ENCODE measurements at regions not wholly inside any gene's neighbourhood (a gene's known extent, or its start where the extent isn't known, plus 50 kb on each side); places are given as distances from the start of the nearest gene placed in this dataset.

DNA sequence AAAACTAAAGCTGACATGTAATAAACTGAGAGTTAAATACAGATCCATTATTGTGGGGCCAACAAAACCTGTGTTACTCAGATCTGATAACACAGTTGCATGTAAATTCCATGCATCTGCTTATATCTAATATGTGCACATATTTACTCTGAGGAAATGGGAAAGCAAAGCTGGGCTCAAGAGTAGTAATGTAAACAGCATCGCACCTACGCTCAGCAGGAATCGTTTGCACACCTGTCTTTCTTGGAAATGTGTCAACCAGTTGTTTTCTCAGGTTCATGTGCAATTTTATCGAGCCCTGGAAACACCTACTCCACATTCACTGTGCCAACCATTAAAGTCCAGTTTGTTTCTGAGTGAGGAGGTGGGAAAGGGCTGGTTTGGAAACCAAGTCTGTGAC is 80.3 kb upstream of the CNKSR3 start:
- Mint-ChIP-seq H3K27me3 (ENCODE audit: low read depth in 3 of 3) (peaks cover 0 to 13% (median 0%) of the 10 kb centered on the region in 3 donors), H3K9me3 (peaks cover 0 to 2% (median 0%) of the 10 kb centered on the region in 6 donors), H3K27ac (no peak overlapping the region), H3K4me3 (no peak overlapping the region), H3K4me1 (no peaks in the 10 kb centered on the region), H3K36me3 (no peaks in the 10 kb centered on the region)
- DNase-seq: no peak

DNA sequence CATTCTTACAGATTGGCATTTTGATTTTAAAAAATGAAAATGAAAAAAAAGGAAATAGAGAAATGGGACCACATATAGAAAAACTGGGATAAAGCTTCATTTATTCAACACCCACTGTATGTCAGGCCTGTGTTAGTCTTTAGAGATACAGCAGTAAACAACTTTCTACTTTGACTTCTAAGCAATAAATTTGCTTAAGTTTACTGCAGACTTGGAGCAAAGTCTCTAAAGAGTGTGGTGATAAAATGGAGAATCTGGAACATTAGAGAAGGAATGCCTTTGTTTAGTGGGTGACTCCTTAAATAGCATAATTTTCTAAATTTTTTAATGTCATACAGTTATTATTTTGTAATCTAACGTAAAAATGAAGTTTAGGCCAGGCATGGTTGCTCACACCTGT is 80.7 kb upstream of the CNKSR3 start:
- no peak for DNase-seq
- Mint-ChIP-seq H3K36me3 (no peaks in the 10 kb centered on the region), H3K4me1 (no peaks in the 10 kb centered on the region)

DNA sequence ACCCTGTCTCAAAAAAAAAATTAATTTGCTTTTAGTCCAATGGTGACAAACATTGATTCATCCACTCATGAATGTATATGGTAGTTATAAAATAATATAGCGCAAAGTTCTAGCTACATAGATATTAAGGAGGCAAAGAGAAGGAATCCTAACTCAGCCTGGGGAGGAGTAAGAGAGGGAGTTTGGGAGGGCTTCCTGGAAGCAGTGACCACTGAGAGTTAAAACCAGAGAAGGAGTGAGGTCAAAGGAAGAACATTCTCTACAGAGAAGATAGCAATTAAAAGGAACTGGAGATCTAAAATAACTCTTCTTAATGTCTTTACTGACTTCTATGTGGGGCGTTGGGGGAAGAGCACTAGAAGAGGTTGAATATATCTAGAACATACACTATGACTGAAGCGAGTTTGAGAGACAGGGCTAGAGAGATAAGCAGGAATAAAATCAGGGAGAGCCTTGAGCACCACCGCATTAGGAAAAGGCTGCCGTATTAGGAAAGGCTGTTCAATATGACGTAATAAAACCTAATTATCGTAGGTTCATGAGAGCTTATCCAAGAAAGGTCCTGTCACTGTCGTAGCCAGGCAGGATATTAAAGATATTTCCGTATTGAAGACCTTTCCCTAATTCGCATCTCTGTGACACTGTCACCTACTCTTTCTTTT is 81.8 kb upstream of the CNKSR3 start:
- no peaks in the 10 kb centered on the region for H3K4me1 Mint-ChIP-seq
- H3K27ac Mint-ChIP-seq: no peak overlapping the region
- H3K9me3 Mint-ChIP-seq: no peaks in the 10 kb centered on the region
- H3K36me3 Mint-ChIP-seq: no peaks in the 10 kb centered on the region
- H3K27me3 Mint-ChIP-seq (ENCODE audit: low read depth in 3 of 3): peaks cover 0 to 8% (median 0%) of the 10 kb centered on the region in 3 donors
- H3K4me3 Mint-ChIP-seq: no peak overlapping the region
- no peak for DNase-seq

More for the DNA sequence above, 80.7 kb upstream of the CNKSR3 start:
- peaks cover 0 to 2% (median 0%) of the 10 kb centered on the region in 6 donors for H3K9me3 Mint-ChIP-seq
- peaks cover 0 to 13% (median 0%) of the 10 kb centered on the region in 3 donors for H3K27me3 Mint-ChIP-seq (ENCODE audit: low read depth in 3 of 3)
- H3K4me3 Mint-ChIP-seq: no peak overlapping the region
- no peak overlapping the region for H3K27ac Mint-ChIP-seq

DNA sequence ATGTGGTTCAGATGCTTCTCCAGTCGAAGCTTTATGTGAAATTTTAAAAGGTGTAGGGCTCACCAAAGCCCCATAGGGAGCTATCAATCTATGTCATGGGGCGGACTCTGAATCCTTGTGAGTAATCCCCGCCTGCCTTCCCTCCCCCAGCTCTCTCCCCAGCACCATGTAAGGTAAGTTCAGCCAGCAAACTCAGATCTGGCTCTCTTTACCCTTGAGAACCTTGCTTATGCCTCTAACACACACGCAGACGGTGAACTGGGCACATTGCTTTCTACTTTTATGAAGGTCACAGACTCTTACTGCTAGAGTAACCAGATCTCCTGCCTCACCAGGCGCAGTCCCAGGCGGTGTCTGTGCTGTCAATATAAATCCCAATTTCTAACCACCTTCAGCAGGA is 82.6 kb upstream of the CNKSR3 start:
- Mint-ChIP-seq H3K27ac (no peak overlapping the region), H3K4me3 (no peak overlapping the region), H3K27me3 (ENCODE audit: low read depth in 3 of 3) (peaks cover 0 to 3% (median 0%) of the 10 kb centered on the region in 3 donors), H3K36me3 (no peaks in the 10 kb centered on the region), H3K4me1 (no peaks in the 10 kb centered on the region), H3K9me3 (no peaks in the 10 kb centered on the region)
- DNase-seq: no peak

DNA sequence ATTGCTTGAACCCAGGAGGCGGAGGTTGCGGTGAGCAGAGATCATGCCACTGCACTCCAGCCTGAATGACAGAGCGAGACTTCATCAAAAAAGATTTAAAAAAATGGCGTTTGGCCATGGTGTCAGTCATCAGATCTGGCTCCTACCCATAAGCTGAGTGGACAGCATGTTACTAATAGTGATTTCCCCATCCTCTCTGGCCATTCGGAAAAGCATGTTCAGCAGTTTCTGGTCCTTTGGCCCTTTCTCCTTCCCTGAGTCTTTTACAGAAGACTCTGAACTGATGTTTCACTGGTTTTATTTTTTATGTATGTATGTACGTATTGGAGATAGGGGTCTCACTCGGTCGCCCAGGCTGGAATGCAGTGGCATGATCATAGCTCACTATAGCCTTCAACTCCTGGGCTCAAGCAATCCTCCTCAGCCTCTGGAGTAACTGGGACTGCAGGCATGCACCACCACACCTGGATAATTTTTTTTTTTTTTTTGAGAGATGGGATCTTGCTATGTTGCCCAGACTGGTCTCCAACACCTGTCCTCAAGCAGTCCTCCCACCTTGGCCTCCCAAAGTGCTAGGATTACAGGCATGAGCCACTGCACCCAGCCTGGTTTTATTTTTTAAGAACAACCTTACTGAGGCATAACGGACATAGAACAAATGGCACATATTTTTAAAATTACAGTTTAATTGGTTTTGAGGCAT is 84.2 kb upstream of the CNKSR3 start:
- Mint-ChIP-seq H3K27ac (no peak overlapping the region), H3K9me3 (no peaks in the 10 kb centered on the region), H3K4me3 (no peak overlapping the region), H3K36me3 (no peaks in the 10 kb centered on the region), H3K27me3 (ENCODE audit: low read depth in 3 of 3) (peaks cover 0 to 3% (median 2%) of the 10 kb centered on the region in 3 donors), H3K4me1 (no peaks in the 10 kb centered on the region)
- no peak for DNase-seq

DNA sequence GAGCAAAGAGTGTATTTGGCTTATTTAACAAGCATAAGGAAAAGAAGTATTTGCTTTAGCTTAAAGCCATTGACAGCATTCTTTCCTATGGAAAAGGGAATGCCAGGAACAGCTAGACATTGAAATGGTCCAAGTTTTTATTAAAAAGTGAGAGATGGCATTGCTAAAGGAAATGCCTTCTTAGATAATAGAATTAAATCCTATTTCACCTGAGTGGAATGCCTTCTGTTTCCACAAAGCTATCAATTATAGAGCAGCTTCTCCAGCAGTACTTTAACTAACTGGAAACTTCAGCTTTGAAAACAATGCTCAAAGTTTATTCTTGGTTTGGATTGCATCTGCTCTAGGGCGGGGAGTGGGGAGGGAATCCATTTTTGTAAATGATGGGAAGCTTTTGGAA is 85.1 kb upstream of the CNKSR3 start:
- Mint-ChIP-seq H3K27me3 (ENCODE audit: low read depth in 3 of 3) (peaks cover 0 to 2% (median under 1%) of the 10 kb centered on the region in 3 donors), H3K4me1 (no peaks in the 10 kb centered on the region), H3K36me3 (no peaks in the 10 kb centered on the region), H3K9me3 (no peaks in the 10 kb centered on the region), H3K27ac (no peak overlapping the region), H3K4me3 (no peak overlapping the region)
- DNase-seq: no peak

DNA sequence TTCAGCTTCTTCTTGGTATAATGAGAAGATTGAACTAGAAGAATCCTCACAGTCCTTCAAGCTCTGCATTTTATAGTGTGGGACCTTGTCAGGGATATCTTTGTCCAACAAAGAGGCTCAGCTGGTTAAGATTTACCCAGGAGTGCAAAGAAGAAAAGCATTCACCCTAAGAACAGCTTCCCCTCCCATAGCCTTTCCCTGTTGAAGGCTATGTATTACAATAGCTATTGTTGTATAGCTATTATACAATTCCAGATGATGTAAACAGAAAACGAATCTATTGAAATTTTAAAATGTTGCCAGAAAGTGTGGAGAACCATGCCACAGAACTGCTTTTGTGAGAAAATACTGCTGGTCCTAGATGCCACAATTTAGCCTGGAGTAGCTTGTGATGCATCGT is 85.5 kb upstream of the CNKSR3 start:
- H3K27me3 Mint-ChIP-seq (ENCODE audit: low read depth in 3 of 3): peaks cover 0 to 2% (median 0%) of the 10 kb centered on the region in 3 donors
- H3K4me1 Mint-ChIP-seq: no peaks in the 10 kb centered on the region
- no peak overlapping the region for H3K27ac Mint-ChIP-seq
- no peaks in the 10 kb centered on the region for H3K9me3 Mint-ChIP-seq
- H3K4me3 Mint-ChIP-seq: no peak overlapping the region
- no peak for DNase-seq
- H3K36me3 Mint-ChIP-seq: no peaks in the 10 kb centered on the region

DNA sequence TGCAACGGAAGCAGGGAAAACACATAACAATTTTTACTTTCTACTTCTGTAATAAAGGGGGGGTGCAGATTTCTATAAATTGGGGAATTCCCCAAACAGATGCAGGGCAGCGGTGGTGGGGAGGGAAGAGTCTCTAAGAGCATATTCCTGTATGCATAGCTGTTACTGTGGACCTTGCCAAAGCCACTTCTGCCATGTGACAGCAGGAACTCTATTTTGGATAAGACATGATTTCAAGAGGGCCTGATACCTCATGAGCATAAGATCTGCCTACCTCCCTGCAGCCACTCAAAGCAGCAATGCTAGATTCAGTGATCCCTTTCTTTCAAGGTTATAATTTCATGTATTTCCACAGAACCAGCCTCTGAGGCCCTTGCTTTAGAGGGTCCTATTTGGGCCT is 86.2 kb upstream of the CNKSR3 start:
- Mint-ChIP-seq H3K27ac (no peak overlapping the region), H3K4me1 (no peaks in the 10 kb centered on the region), H3K27me3 (ENCODE audit: low read depth in 3 of 3) (peaks cover 0 to 2% (median under 1%) of the 10 kb centered on the region in 3 donors), H3K9me3 (no peaks in the 10 kb centered on the region), H3K4me3 (no peak overlapping the region), H3K36me3 (no peaks in the 10 kb centered on the region)
- no peak for DNase-seq

DNA sequence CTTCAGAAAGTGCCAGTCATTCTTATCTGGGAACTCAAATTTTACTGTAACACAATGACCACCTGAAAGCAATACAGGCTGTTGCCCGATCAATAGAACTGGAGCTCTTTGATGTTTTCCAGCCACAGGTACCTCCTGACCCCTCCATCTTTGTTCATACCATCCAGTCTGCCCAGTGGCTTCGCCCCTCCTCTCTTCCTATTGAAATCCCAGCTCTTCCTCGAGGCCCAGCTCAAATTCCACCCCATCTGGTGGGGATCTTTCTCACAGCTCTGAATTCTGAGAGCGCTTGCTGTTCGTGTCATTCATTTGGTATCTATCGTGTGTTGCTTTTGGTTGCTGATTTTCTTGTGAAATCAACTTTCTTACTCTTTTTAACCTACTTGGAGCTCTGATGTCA is 87.9 kb upstream of the CNKSR3 start:
- Mint-ChIP-seq H3K4me3 (no peak overlapping the region), H3K36me3 (no peaks in the 10 kb centered on the region), H3K27me3 (ENCODE audit: low read depth in 3 of 3) (peaks cover 2 to 3% (median 2%) of the 10 kb centered on the region in 3 donors), H3K9me3 (no peaks in the 10 kb centered on the region), H3K27ac (no peak overlapping the region), H3K4me1 (no peaks in the 10 kb centered on the region)
- DNase-seq: no peak

DNA sequence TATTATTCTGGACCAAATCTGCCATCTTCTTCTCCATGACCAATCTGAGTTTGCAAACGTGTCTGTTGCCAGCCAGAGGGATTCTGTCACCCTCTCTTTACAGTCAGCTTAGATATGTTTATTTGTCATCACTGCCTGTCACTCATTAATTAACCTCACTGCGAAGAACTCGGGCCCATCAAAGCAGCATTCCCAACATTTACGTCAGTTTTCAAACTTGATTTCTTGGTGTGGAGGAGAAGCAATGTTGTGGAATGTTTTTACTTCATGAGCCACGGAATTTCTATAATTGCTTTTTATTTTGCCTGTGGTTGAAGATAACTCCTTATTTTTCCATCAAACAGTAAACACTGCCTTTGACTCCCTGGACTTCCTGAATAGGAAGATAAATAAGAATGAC is 91.8 kb upstream of the CNKSR3 start:
- no peaks in the 10 kb centered on the region for H3K36me3 Mint-ChIP-seq
- no peak overlapping the region for H3K27ac Mint-ChIP-seq
- H3K4me3 Mint-ChIP-seq: no peak overlapping the region
- H3K9me3 Mint-ChIP-seq: no peaks in the 10 kb centered on the region
- DNase-seq: no peak
- H3K4me1 Mint-ChIP-seq: peaks cover 6 to 7% of the 10 kb centered on the region in 2 donors
- peaks cover 2 to 3% (median 2%) of the 10 kb centered on the region in 3 donors for H3K27me3 Mint-ChIP-seq (ENCODE audit: low read depth in 3 of 3)

DNA sequence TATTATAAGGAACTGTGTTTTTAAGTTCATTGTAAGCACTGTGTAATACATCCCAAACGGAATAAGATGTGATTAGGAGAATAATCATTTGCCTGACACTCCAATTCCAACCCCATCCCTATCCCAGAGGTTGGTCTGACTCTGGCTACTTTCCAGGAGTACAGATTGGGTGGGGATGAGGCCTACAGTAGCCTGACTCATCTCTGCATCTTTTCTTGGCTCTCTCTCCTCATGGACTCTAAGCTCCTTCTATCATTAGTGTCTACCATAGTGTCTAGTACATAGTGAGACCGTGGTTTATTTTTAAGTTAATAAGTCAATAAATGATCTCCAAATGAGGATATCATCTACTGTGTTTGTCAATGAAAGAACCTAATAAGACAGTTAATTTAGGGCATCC is 92.2 kb upstream of the CNKSR3 start:
- Mint-ChIP-seq H3K36me3 (no peaks in the 10 kb centered on the region), H3K4me1 (peaks cover 6 to 7% of the 10 kb centered on the region in 2 donors), H3K4me3 (no peak overlapping the region), H3K27ac (no peak overlapping the region), H3K27me3 (ENCODE audit: low read depth in 3 of 3) (peaks cover 2 to 3% (median 2%) of the 10 kb centered on the region in 3 donors), H3K9me3 (no peaks in the 10 kb centered on the region)
- no peak for DNase-seq

DNA sequence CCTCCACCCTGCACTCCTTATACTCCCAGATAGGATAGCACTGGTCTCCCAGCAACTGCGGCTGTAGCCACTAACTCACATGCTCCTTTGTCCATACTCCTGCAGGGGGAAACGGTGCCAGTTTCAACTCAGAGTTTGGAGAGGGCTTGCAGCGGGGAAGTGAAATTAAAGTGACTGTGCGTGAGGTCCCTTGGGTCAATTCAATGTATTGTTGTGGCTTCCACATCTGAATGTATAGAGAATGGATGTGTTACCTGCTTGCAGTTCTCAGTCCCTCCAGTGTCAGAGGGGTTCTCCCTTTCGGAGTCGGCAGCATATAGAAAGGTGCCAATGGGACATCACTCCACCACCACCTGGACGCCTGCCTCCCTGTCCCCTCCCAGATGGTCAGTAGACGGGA is 93.6 kb upstream of the CNKSR3 start:
- Mint-ChIP-seq H3K9me3 (no peaks in the 10 kb centered on the region), H3K4me3 (no peak overlapping the region), H3K27ac (no peak overlapping the region)

DNA sequence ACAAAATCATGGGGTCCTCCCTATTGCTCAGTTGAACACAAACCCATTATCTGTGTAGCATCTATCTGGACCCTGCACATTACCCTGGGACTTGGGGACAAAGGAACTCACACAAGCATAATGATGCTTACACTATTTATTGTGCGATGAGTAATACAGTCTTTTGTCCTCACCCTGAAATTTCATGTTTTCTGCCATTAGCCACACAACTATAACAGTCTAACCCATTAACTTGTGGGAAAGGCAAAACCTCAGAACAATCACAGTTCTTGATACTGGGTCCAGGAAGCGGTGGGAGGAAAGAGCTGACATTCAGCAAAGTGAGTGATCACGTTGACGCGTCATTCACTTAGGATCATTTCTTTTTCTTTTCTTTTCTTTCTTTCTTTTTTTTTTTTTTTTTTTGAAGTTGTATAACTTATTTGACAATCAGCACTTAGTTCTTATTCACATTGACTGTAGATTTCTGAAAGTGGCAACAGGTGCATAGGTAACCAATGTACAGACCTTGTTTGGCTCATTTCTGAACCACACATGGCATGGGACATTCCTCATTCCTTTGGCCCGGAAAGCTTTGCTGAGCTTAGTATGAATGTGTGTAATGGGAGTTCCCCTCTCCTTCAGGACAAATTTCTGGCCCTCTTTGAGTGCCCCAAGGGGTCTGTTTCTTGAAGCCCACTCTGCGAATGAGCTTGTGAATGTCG is 94.8 kb upstream of the CNKSR3 start:
- no peaks in the 10 kb centered on the region for H3K36me3 Mint-ChIP-seq
- no peaks in the 10 kb centered on the region for H3K9me3 Mint-ChIP-seq
- peaks cover 0 to 3% (median 2%) of the 10 kb centered on the region in 3 donors for H3K27me3 Mint-ChIP-seq (ENCODE audit: low read depth in 3 of 3)
- no peak for DNase-seq
- no peak overlapping the region for H3K27ac Mint-ChIP-seq
- H3K4me1 Mint-ChIP-seq: peaks cover 6 to 7% of the 10 kb centered on the region in 2 donors
- no peak overlapping the region for H3K4me3 Mint-ChIP-seq

More for the DNA sequence above, 93.6 kb upstream of the CNKSR3 start:
- DNase-seq: no peak
- peaks cover 6 to 7% of the 10 kb centered on the region in 2 donors for H3K4me1 Mint-ChIP-seq
- H3K27me3 Mint-ChIP-seq (ENCODE audit: low read depth in 3 of 3): peaks cover 0 to 3% (median 2%) of the 10 kb centered on the region in 3 donors
- H3K36me3 Mint-ChIP-seq: no peaks in the 10 kb centered on the region

DNA sequence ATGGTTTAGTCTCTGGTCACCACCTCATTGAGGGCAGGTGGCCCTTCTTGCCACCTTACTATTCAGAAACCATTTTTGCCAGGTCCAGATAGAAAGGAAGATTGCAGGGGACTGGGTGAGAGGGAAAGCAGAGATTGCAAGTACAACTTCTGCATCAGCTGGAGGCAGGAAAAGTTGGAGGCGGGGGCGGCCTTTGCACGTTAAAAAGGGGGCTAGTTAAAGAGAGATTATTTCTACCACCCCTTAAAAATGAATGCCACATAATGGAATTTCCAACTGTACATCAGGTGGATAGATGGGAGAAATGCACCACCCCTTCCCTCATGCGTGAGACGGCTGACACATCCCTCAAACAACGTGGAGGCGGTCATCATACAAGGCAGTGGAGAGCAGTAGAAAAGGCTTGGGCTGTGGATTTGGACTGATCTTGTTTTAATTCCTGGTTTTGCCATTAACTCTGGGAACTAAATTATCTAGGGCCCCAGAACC is 95.4 kb upstream of the CNKSR3 start:
- Mint-ChIP-seq H3K4me1 (peaks cover 6 to 7% of the 10 kb centered on the region in 2 donors), H3K27me3 (ENCODE audit: low read depth in 3 of 3) (peaks cover 1 to 3% (median 2%) of the 10 kb centered on the region in 3 donors), H3K9me3 (no peaks in the 10 kb centered on the region), H3K4me3 (no peak overlapping the region), H3K27ac (peak overlapping the region in 1 of 6 donors; percentile 30), H3K36me3 (no peaks in the 10 kb centered on the region)
- no peak for DNase-seq
